ENCODE measurements at regions not wholly inside any gene's neighbourhood (a gene's known extent, or its start where the extent isn't known, plus 50 kb on each side); places are given as distances from the start of the nearest gene placed in this dataset.
"Not testable (repeated sequence)": the region's sequence is repeated elsewhere in the genome, so short reads cannot be mapped to it uniquely, and the experiment has no call there.

DNA sequence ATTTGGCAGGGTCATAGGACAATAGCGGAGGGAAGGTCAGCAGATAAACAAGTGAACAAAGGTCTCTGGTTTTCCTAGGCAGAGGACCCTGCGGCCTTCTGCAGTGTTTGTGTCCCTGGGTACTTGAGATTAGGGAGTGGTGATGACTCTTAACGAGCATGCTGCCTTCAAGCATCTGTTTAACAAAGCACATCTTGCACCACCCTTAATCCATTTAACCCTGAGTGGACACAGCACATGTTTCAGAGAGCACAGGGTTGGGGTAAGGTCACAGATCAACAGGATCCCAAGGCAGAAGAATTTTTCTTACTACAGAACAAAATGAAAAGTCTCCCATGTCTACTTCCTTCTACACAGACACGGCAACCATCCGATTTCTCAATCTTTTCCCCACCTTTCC is 74.7 kb downstream of the LAT start:
- in situ Hi-C loops (cut with MboI; ENCODE audit: low sequenced_read_pairs in 4 of 4); ATAC-seq; DNase-seq; H3K9me3 ChIP-seq; H3K27me3 ChIP-seq; H3K4me1 ChIP-seq; H3K4me3 ChIP-seq; H3K27ac ChIP-seq; intact Hi-C loops (cut with DNase I; ENCODE audit: low total_unique reads); H3K36me3 ChIP-seq: not testable (repeated sequence)

Data from gastrocnemius medialis (tissue), 4 donors.